ENCODE measurements at regions not wholly inside any gene's neighbourhood (a gene's known extent, or its start where the extent isn't known, plus 50 kb on each side); places are given as distances from the start of the nearest gene placed in this dataset.
"Not testable (repeated sequence)": the region's sequence is repeated elsewhere in the genome, so short reads cannot be mapped to it uniquely, and the experiment has no call there.

DNA sequence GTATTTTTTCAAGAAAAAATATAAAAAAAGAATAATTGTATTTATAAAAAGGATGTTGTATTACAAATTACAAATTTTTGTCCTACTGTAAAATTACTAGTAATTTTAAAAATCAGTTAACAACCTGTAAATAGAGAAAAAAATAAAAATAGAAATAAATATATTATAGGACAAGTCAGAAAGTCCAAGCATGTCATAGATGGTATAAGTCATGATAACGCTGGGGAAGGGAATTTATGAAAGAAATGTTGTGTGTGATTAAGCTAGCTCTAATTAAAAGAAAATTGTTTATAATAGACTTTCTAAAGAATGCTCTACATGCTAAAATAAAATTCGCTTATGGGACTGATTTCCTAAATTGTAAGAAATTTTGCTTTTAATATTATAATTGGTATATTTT, 2329.9 kb downstream of the ARAP2 start:
- ATAC-seq (replicated peaks in 6 of 8) = no peak
- H3K27ac ChIP-seq = no peak overlapping the region
- WGBS, 10 experiments = 13 to 84% (median 63%) methylated on average over 2 of the region's 2 CpGs
- H3K4me3 ChIP-seq = no peak overlapping the region
- in situ Hi-C loops (cut with MboI; ENCODE audit: low pct_unique_long_range_greater_than_20kb in 2 of 9, low sequenced_read_pairs in 9 of 9, unreplicated experiment in 9 of 9) = no loop called here
- no peaks in the 10 kb centered on the region for H3K4me1 ChIP-seq (replicated peaks in 1 of 2)

DNA sequence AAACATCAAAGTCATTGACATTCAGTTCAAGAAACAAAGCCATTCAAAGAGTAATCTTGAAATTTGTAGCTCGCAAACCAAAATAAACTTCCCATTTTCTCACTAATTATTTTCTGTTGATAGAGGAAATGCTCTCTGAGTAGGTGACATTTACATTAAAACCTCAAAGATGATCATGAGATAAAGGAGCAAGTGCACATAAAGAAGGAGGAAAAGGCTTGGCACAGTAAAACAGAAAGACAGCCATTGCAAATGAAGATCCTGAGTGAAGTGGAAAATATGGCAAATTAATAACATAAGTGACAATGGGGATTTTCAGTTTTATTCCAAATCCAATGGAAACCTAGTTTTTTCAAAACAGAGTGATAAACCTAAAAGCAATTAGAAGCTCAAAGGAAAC, 2320.8 kb downstream of the ARAP2 start:
- no peak for ATAC-seq (replicated peaks in 6 of 8)
- H3K27ac ChIP-seq = no peak overlapping the region
- no peak overlapping the region for H3K4me3 ChIP-seq
- WGBS, 10 experiments = 0 to 100% (median 100%) methylated on average over 1 of the region's 1 CpG
- H3K4me1 ChIP-seq (replicated peaks in 1 of 2) = peaks cover 0 to 8% of the 10 kb centered on the region in 2 donors
- in situ Hi-C loops (cut with MboI; ENCODE audit: low pct_unique_long_range_greater_than_20kb in 2 of 9, low sequenced_read_pairs in 9 of 9, unreplicated experiment in 9 of 9) = no loop called here

DNA sequence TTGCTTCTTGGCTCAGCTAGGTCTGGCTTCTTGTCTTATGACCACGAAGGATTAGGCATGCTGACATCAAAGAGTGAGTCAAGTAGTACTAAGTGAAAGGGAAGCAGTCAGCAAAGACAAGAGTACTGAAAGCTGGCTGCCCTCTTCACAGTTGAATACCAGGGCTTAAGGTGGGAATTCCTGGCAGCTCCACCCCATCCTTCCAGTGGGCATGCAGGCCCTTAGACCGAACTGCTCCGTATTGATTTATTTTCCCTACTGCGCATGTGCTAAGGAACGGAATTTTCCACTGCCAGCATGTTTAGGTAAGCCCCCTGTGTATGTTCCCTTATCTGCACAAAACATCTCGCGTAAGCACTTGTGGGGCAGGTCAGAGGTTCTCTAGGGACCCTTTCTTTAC, 2320.1 kb downstream of the ARAP2 start:
- 20 to 100% (median 75%) methylated on average over 1 to 7 of the region's 7 CpGs; no CpG with 5 or more reads in 1 of the 10 experiments for WGBS, 10 experiments
- ATAC-seq (replicated peaks in 6 of 8) = peak in 7 of 8 experiments; percentile 13 to 89 (median 38)
- Histone ChIP-seq H3K4me3 (no peak overlapping the region), H3K4me1 (replicated peaks in 1 of 2) (peaks cover 0 to 8% of the 10 kb centered on the region in 2 donors), H3K27ac (no peak overlapping the region)
- in situ Hi-C loops (cut with MboI; ENCODE audit: low pct_unique_long_range_greater_than_20kb in 2 of 9, low sequenced_read_pairs in 9 of 9, unreplicated experiment in 9 of 9) = no loop called here

DNA sequence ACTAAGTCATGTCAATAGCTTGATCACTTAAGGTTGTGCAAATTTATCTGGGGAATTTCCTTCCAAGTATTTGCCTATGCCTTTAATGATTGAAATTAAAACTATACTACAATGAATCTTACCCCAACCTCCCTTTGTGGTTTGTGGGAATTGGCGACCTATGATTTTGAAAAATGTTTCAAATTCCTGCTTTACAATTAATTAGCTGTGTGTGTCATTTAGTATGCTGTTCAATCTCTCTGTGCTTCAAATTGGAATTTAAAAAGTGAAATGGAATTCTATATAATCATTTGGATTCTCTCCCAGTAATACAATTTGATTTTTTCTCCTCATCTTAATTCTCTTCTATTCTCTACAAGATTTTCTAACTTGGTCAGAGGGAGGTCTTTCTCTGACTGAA, 2319.5 kb downstream of the ARAP2 start:
- Histone ChIP-seq H3K4me3 (no peak overlapping the region), H3K4me1 (replicated peaks in 1 of 2) (peaks cover 0 to 8% of the 10 kb centered on the region in 2 donors), H3K27ac (no peak overlapping the region)
- WGBS, 10 experiments = 0 to 100% (median 55%) methylated on average over 1 of the region's 1 CpG; no CpG with 5 or more reads in 2 of the 10 experiments
- in situ Hi-C loops (cut with MboI; ENCODE audit: low pct_unique_long_range_greater_than_20kb in 2 of 9, low sequenced_read_pairs in 9 of 9, unreplicated experiment in 9 of 9) = no loop called here
- no peak for ATAC-seq (replicated peaks in 6 of 8)

DNA sequence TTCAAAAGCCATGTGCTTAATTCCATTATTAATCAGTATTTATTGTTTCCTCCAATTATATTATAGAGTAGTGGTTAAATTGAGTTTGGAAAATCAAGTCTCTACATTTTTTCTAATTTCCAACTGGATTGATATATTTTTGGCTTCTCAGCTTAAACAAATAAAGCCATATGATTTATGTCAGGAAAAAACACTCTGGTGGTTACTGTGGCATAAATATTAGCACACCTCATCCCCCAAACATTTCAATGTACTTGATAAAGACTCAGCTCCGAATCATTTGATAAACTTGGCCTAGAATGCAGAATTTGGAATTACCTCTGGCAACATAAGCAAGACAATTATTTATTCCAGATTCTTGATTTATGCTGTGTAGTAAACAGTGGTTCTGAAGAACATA, 2313.8 kb downstream of the ARAP2 start:
- WGBS, 10 experiments = 0 to 86% (median 46%) methylated on average over 1 of the region's 1 CpG; no CpG with 5 or more reads in 2 of the 10 experiments

DNA sequence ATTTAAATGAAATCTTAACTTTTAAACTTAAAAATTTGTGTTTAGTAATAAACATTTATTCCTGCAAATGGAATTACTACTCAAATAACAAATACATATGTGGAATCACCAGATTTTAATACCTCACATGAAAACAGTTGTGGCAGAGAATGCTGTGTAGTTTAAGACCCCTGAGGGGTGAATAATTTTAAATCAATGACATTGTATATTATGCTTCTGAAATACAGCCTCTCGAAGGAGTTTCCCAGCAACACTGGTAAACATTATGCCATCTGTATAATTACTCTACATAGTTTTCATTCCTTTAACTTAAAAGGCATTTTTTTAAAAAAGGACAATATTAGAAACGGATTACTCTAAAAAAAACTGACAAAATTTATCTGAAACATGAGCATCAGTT, 2313.3 kb downstream of the ARAP2 start:
- in situ Hi-C loops (cut with MboI; ENCODE audit: low pct_unique_long_range_greater_than_20kb in 2 of 9, low sequenced_read_pairs in 9 of 9, unreplicated experiment in 9 of 9) = no loop called here
- Histone ChIP-seq H3K4me3 (no peak overlapping the region), H3K4me1 (replicated peaks in 1 of 2) (no peaks in the 10 kb centered on the region), H3K27ac (no peak overlapping the region)
- peak in 1 of 8 experiments; percentile 89 for ATAC-seq (replicated peaks in 6 of 8)
- WGBS, 10 experiments = 0 to 86% (median 65%) methylated on average over 1 to 2 of the region's 2 CpGs

More for the DNA sequence above, 2313.8 kb downstream of the ARAP2 start:
- no peak for ATAC-seq (replicated peaks in 6 of 8)
- no peak overlapping the region for H3K4me3 ChIP-seq
- H3K4me1 ChIP-seq (replicated peaks in 1 of 2) = no peaks in the 10 kb centered on the region
- H3K27ac ChIP-seq = no peak overlapping the region
- in situ Hi-C loops (cut with MboI; ENCODE audit: low pct_unique_long_range_greater_than_20kb in 2 of 9, low sequenced_read_pairs in 9 of 9, unreplicated experiment in 9 of 9) = no loop called here

DNA sequence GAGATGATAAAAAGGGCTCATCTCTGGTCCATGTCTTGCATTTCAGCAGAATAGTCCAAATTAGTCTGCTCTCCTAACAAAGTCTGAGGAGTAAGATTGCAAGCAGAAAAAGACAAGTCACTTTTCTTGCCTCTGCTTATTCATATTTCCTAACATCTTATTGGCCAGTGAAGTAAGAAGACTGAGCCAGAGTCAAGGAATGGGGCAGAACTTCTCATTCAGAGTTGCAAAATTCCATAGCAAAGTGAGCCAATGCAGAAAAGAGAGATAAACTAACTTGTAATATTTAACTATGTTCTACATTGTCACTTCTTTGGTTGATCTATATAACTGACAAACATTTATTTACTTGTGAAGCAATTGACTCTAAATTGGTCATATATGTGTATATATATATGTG, 2304.0 kb downstream of the ARAP2 start:
- Histone ChIP-seq H3K4me1 (replicated peaks in 1 of 2) (no peaks in the 10 kb centered on the region), H3K27ac (no peak overlapping the region), H3K4me3 (no peak overlapping the region)
- in situ Hi-C loops (cut with MboI; ENCODE audit: low pct_unique_long_range_greater_than_20kb in 2 of 9, low sequenced_read_pairs in 9 of 9, unreplicated experiment in 9 of 9) = no loop called here
- no peak for ATAC-seq (replicated peaks in 6 of 8)

DNA sequence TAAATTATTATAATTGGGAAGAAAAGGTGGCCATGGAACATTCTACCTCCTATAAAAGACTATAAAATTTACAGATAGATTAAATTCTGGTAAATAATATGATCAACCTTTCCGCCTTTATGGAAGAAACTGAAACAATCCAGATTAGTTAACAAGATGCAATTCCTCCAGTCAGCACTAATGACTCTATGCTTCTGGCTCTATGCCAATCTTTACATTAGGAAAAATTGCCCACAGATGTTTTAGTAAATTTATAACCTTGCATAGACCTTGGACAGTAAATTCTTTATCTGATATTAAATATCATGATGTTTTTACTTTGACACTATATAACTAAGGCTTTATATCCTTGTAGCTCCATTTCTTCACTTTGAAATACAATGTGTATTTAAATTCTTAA, 2302.5 kb downstream of the ARAP2 start:
- 20 to 100% (median 94%) methylated on average over 1 of the region's 1 CpG; no CpG with 5 or more reads in 2 of the 10 experiments for WGBS, 10 experiments
- in situ Hi-C loops (cut with MboI; ENCODE audit: low pct_unique_long_range_greater_than_20kb in 2 of 9, low sequenced_read_pairs in 9 of 9, unreplicated experiment in 9 of 9) = no loop called here
- H3K27ac ChIP-seq = no peak overlapping the region
- no peaks in the 10 kb centered on the region for H3K4me1 ChIP-seq (replicated peaks in 1 of 2)
- ATAC-seq (replicated peaks in 6 of 8) = peak in 3 of 8 experiments; percentile 36 to 53 (median 48)
- H3K4me3 ChIP-seq = no peak overlapping the region

DNA sequence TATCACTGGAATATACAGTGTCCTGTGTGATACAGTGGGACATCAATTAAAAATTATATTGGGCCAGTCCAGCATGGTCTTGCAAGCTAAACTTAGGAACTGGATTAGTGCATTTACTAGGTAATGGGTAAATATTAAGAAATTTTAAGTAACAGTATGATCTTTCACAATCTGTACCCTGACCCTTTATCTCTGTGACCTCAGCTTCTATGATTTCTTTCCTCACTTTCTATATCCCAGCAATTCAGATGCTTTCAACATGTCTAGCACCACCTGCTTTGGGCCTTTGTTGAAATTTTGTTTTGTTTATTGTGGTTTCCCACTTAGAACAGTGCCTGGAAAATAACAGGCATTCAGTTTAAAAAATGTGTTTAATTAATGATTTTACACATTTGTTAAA, 2295.4 kb downstream of the ARAP2 start:
- in situ Hi-C loops (cut with MboI; ENCODE audit: low pct_unique_long_range_greater_than_20kb in 2 of 9, low sequenced_read_pairs in 9 of 9, unreplicated experiment in 9 of 9) = no loop called here
- Histone ChIP-seq H3K4me3 (no peak overlapping the region), H3K27ac (no peak overlapping the region), H3K4me1 (replicated peaks in 1 of 2) (no peaks in the 10 kb centered on the region)
- ATAC-seq (replicated peaks in 6 of 8) = no peak

DNA sequence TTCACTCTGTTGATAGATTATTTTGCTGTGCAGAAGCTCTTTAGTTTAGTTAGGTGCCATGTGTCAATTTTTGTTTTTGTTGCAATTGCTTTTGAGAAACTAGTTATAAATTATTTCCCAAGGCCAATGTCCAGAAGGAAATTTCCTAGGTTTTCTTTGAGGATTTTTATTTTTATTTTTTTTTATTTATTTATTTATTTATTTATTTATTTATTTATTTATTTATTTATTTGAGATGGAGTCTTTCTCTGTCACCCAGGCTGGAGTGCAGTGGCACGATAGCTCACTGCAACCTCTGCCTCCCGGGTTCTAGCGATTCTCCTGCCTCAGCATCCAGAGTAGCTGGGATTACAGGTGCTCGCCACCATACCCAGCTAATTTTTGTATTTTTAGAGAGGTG, 2290.5 kb downstream of the ARAP2 start:
- H3K4me3 ChIP-seq; H3K27ac ChIP-seq; H3K4me1 ChIP-seq (replicated peaks in 1 of 2); ATAC-seq (replicated peaks in 6 of 8); in situ Hi-C loops (cut with MboI; ENCODE audit: low pct_unique_long_range_greater_than_20kb in 2 of 9, low sequenced_read_pairs in 9 of 9, unreplicated experiment in 9 of 9): not testable (repeated sequence)
- WGBS, 10 experiments = 18 to 100% (median 90%) methylated on average over 1 to 4 of the region's 4 CpGs; no CpG with 5 or more reads in 3 of the 10 experiments

DNA sequence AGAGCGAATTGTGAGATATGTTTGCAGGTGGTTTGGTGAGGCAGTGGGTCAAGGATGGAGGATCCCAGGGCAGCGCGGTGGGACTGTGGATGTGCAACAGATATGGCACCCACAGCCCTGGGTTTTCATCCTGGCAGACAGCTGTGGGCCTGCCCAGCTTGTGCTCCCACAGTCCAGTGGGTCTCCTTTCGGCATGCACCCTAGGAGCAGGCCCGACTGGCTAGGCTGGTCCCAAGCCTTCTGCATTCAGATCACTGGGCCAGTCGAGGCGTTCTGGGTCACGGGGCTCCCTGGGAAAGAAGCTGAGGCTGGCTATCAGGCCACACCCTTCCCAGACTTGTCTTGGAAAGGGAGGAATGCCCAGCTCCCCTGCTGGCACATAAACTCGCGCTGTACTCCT, 2289.6 kb downstream of the ARAP2 start:
- H3K27ac ChIP-seq = no peak overlapping the region
- H3K4me1 ChIP-seq (replicated peaks in 1 of 2) = no peaks in the 10 kb centered on the region
- no peak for ATAC-seq (replicated peaks in 6 of 8)
- WGBS, 10 experiments = 75 to 100% (median 89%) methylated on average over 2 to 10 of the region's 10 CpGs; no CpG with 5 or more reads in 6 of the 10 experiments
- no peak overlapping the region for H3K4me3 ChIP-seq
- in situ Hi-C loops (cut with MboI; ENCODE audit: low pct_unique_long_range_greater_than_20kb in 2 of 9, low sequenced_read_pairs in 9 of 9, unreplicated experiment in 9 of 9) = no loop called here

DNA sequence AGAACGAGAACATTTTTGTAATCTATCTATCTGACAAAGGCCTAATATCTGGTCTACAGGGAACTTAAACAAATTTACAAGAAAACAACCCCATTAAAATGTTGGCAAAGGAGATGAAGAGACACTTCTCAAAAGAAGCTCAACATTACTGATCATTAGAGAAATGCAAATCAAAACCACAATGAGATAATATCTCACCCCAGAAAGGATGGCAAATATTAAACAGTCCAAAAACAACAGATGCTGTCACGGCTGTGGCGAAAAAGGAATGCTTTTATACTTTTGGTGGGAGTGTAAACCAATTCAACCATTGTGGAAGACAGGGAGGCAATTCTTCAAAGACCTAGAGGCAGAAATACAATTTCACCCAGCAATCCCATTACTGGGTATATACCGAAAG, 2284.8 kb downstream of the ARAP2 start:
- H3K4me1 ChIP-seq (replicated peaks in 1 of 2) = no peaks in the 10 kb centered on the region
- in situ Hi-C loops (cut with MboI; ENCODE audit: low pct_unique_long_range_greater_than_20kb in 2 of 9, low sequenced_read_pairs in 9 of 9, unreplicated experiment in 9 of 9) = no loop called here
- H3K4me3 ChIP-seq = no peak overlapping the region
- peak in 1 of 8 experiments; percentile 20 for ATAC-seq (replicated peaks in 6 of 8)
- 4 to 100% (median 69%) methylated on average over 1 to 4 of the region's 4 CpGs for WGBS, 10 experiments
- H3K27ac ChIP-seq = no peak overlapping the region

DNA sequence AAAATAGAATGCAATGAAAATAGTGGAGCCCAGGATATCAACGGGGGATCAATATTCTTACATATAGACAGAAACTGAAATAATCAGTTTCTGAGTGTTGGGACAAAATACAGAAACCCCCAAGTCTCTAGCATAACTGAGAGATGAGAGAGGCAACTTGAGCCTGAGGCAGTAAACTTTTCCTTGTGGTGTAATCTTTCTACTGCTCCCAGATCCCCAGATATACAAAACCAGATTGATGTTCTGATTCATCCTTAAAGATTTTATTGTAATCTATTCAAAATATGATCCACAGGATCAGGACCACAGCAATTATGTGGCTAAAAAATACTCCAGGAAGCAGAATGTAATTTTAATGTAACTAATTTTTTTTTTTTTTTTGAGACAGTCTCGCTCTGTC, 2282.6 kb downstream of the ARAP2 start:
- no peak overlapping the region for H3K4me3 ChIP-seq
- WGBS, 10 experiments = 29 to 100% (median 92%) methylated on average over 1 to 2 of the region's 2 CpGs; no CpG with 5 or more reads in 1 of the 10 experiments
- no peak overlapping the region for H3K27ac ChIP-seq
- in situ Hi-C loops (cut with MboI; ENCODE audit: low pct_unique_long_range_greater_than_20kb in 2 of 9, low sequenced_read_pairs in 9 of 9, unreplicated experiment in 9 of 9) = no loop called here
- no peaks in the 10 kb centered on the region for H3K4me1 ChIP-seq (replicated peaks in 1 of 2)
- ATAC-seq (replicated peaks in 6 of 8) = no peak

DNA sequence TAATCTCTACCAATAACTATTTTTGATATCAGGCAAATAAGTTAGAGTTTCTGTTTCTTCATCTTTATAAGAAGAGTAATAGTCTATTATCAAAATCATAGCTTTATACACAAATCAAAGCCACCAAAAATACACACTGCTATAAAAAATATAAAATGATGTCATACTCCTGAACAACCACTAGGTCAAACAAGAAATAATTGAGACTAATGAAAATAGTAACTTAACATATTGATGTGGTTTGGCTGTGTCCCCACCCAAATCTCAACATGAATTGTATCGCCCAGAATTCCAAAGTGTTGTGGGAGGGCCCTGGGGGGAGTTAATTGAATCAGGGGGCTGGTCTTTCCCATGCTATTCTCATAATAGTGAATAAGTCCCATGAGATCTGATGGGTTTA, 2277.5 kb downstream of the ARAP2 start:
- Histone ChIP-seq H3K4me3 (no peak overlapping the region), H3K4me1 (replicated peaks in 1 of 2) (no peaks in the 10 kb centered on the region), H3K27ac (no peak overlapping the region)
- no peak for ATAC-seq (replicated peaks in 6 of 8)
- 17 to 100% (median 80%) methylated on average over 1 of the region's 1 CpG; no CpG with 5 or more reads in 6 of the 10 experiments for WGBS, 10 experiments
- in situ Hi-C loops (cut with MboI; ENCODE audit: low pct_unique_long_range_greater_than_20kb in 2 of 9, low sequenced_read_pairs in 9 of 9, unreplicated experiment in 9 of 9) = no loop called here

DNA sequence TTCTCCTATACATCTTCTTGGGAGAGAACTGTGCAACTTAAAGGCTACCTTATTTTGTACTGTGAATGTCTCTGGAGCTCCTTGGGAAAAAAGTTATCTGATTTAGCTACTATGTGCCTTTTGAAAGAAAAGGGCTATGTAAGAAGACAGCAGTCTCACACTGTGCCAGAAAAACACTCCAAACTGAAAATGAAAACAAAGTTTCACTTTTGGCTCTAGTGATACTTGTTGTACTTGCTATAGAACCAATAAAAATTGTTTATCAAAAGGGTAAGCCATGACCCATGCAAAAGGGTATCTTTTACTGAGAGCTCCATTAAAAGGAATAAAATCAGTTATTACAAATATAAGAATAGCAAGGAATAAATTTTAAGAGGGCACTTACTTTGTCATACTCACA, 2270.0 kb downstream of the ARAP2 start:
- ATAC-seq (replicated peaks in 6 of 8) = no peak
- no peaks in the 10 kb centered on the region for H3K4me1 ChIP-seq (replicated peaks in 1 of 2)
- in situ Hi-C loops (cut with MboI; ENCODE audit: low pct_unique_long_range_greater_than_20kb in 2 of 9, low sequenced_read_pairs in 9 of 9, unreplicated experiment in 9 of 9) = no loop called here
- H3K27ac ChIP-seq = no peak overlapping the region
- H3K4me3 ChIP-seq = no peak overlapping the region
